Neural progenitor cell (in vitro differentiated cells): ENCODE measurements at regions not wholly inside any gene's neighbourhood (a gene's known extent, or its start where the extent isn't known, plus 50 kb on each side); places are given as distances from the start of the nearest gene placed in this dataset.
"Not testable (repeated sequence)": the region's sequence is repeated elsewhere in the genome, so short reads cannot be mapped to it uniquely, and the experiment has no call there.

Source experiments
- DNase-seq: peaks from one replicate; pipeline ENCODE4 v3.0.0-alpha.2; 2016; ENCODE audit warnings: low spot score
- H2AFZ ChIP-seq: fragments of 200-600 bp; sonication (generic); replicated peaks from 2 replicates; pipeline ENCODE4 v1.6.1; 2016; ENCODE audit warnings: antibody characterized with exemption
- H3F3A ChIP-seq: fragments of 200-600 bp; sonication (generic); 2 replicates; pipeline ENCODE4 v1.6.1; 2016; ENCODE audit warnings: antibody characterized with exemption, low read depth
- H3K27ac ChIP-seq: fragments of 200-600 bp; sonication (generic); 2 replicates; pipeline ENCODE4 v1.5.1; 2016; ENCODE audit warnings: mild to moderate bottlenecking
- H3K27me3 ChIP-seq: fragments of 200-600 bp; sonication (generic); 2 replicates; pipeline ENCODE4 v1.6.1; 2016; ENCODE audit warnings: mild to moderate bottlenecking, moderate library complexity
- H3K36me3 ChIP-seq: fragments of 200-600 bp; sonication (generic); 2 replicates; pipeline ENCODE4 v1.5.1; 2016
- H3K4me1 ChIP-seq: fragments of 200-600 bp; sonication (generic); 2 replicates; pipeline ENCODE4 v1.6.1; 2016; ENCODE audit warnings: mixed run types
- H3K4me2 ChIP-seq: fragments of 200-600 bp; sonication (generic); 2 replicates; pipeline ENCODE4 v1.6.1; 2016
- H3K4me3 ChIP-seq: fragments of 200-600 bp; sonication (generic); 2 replicates; pipeline ENCODE4 v1.5.1; 2016
- H3K79me2 ChIP-seq: fragments of 200-600 bp; sonication (generic); 2 replicates; pipeline ENCODE4 v1.6.1; 2016; ENCODE audit warnings: low read depth
- H3K9ac ChIP-seq: fragments of 200-600 bp; sonication (generic); 2 replicates; pipeline ENCODE4 v1.6.1; 2016
- H3K9me3 ChIP-seq: fragments of 200-600 bp; sonication (generic); 2 replicates; pipeline ENCODE4 v1.5.1; 2016; ENCODE audit warnings: low read depth
- H4K20me1 ChIP-seq: fragments of 200-600 bp; sonication (generic); 2 replicates; pipeline ENCODE4 v1.6.1; 2016; ENCODE audit warnings: low read depth
- H3K27ac Mint-ChIP-seq: 3 replicates; pipeline ENCODE4 v1.8.0; 2021; ENCODE audit warnings: mixed read lengths
- H3K27me3 Mint-ChIP-seq: 2 replicates; pipeline ENCODE4 v1.8.0; 2022; ENCODE audit warnings: low read depth, mild to moderate bottlenecking, inconsistent platforms, moderate library complexity, mixed read lengths; ENCODE audit not compliant: insufficient read depth
- H3K36me3 Mint-ChIP-seq: 3 replicates; pipeline ENCODE4 v1.8.0; 2021; ENCODE audit warnings: mixed read lengths
- H3K4me1 Mint-ChIP-seq: 3 replicates; pipeline ENCODE4 v1.8.0; 2021; ENCODE audit warnings: mixed read lengths
- H3K4me3 Mint-ChIP-seq: 3 replicates; pipeline ENCODE4 v1.8.0; 2021; ENCODE audit warnings: mild to moderate bottlenecking, moderate library complexity, mixed read lengths
- H3K9me3 Mint-ChIP-seq: 3 replicates; pipeline ENCODE4 v1.8.0; 2020; ENCODE audit warnings: mixed read lengths
- CTCF ChIP-seq: fragments of 200-600 bp; sonication (generic); IDR thresholded peaks from 2 replicates; pipeline ENCODE4 v1.5.1; 2017; ENCODE audit warnings: antibody characterized with exemption, mild to moderate bottlenecking
- EZH2 ChIP-seq: fragments of 200-600 bp; sonication (generic); IDR thresholded peaks from 2 replicates; pipeline ENCODE4 v1.6.1; 2017; ENCODE audit warnings: antibody characterized with exemption, mild to moderate bottlenecking, moderate library complexity
- EZH2phosphoT487 ChIP-seq: fragments of 200-600 bp; sonication (generic); IDR thresholded peaks from 2 replicates; pipeline ENCODE4 v1.6.1; 2017; ENCODE audit warnings: antibody characterized with exemption

DNA sequence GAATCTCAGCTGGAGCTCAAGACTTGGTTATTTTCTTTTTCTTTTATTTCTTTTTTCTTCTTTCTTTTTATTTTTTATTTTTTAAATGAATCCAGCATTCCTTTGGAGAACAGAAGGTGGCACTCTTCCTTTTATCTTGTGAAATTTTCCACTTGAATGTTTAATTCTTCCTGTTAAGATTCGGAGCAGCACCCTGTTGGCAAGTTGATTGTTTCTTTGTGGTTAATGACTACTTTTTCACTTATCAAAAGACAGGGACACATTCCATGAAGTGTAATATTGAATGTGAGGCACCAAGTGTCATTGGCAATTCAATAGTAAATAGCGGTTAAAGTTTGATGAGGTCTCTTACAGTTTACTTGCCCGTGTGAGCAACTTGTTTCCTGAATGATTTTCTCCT is 240.5 kb upstream of the CHD1 start:
- H2AFZ ChIP-seq = peak overlapping the region; percentile 39

DNA sequence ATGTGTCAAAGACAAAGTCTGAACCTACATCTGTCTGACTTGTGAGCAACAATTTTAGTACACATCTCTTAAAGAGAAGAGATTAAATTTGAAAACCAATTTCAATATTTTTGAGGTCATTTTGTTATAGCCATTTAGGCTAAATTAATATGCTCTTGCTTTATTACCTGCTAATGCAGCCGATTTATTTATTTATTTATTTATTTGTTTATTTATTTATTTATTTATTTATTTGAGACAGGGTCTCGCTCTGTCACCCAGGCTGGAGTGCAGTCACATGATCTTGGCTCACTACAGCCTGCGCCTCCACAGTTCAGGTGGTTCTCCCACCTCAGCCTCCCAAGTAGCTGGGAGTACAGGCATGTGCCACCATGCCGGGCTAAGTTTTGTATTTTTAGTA is 232.7 kb upstream of the CHD1 start:
- H3K9me3 ChIP-seq, H3K27ac Mint-ChIP-seq, DNase-seq, H3K4me1 Mint-ChIP-seq, H3K4me3 ChIP-seq, H3K9ac ChIP-seq, H3K36me3 ChIP-seq, H3F3A ChIP-seq, H3K4me1 ChIP-seq, H3K36me3 Mint-ChIP-seq, H3K4me2 ChIP-seq, H3K79me2 ChIP-seq, H3K4me3 Mint-ChIP-seq, H3K27me3 Mint-ChIP-seq, H2AFZ ChIP-seq, H3K27ac ChIP-seq, H4K20me1 ChIP-seq, H3K9me3 Mint-ChIP-seq, H3K27me3 ChIP-seq: not testable (repeated sequence)

More for the DNA sequence above, 240.5 kb upstream of the CHD1 start:
- TF ChIP-seq EZH2 = no peak
- TF ChIP-seq CTCF = peak; percentile 62
- Histone ChIP-seq H3K4me2 (no peak overlapping the region), H3K4me1 (peaks cover 8% of the 10 kb centered on the region), H3K27me3 (no peaks in the 10 kb centered on the region), H3K79me2 (no peaks in the 10 kb centered on the region), H3K9me3 (no peaks in the 10 kb centered on the region), H3K4me3 (no peak overlapping the region), H3F3A (no peaks in the 10 kb centered on the region), H3K36me3 (no peaks in the 10 kb centered on the region), H4K20me1 (no peaks in the 10 kb centered on the region), H3K9ac (no peak overlapping the region), H3K27ac (no peak overlapping the region)
- Mint-ChIP-seq H3K4me1 (no peaks in the 10 kb centered on the region), H3K27me3 (no peaks in the 10 kb centered on the region), H3K9me3 (no peaks in the 10 kb centered on the region), H3K4me3 (no peak overlapping the region), H3K27ac (no peak overlapping the region), H3K36me3 (no peaks in the 10 kb centered on the region)
- peak; percentile 33 for DNase-seq

- DNase-seq = no peak
- H3K27me3 Mint-ChIP-seq = peaks cover 2% of the 10 kb centered on the region
- Histone ChIP-seq H3K4me1 (no peaks in the 10 kb centered on the region), H3K36me3 (no peaks in the 10 kb centered on the region), H3K79me2 (no peaks in the 10 kb centered on the region), H3K27me3 (no peaks in the 10 kb centered on the region), H3K9me3 (no peaks in the 10 kb centered on the region), H3K9ac (no peak overlapping the region), H3K4me3 (no peak overlapping the region), H3F3A (no peaks in the 10 kb centered on the region), H3K4me2 (no peak overlapping the region), H3K27ac (no peak overlapping the region), H4K20me1 (no peaks in the 10 kb centered on the region), H2AFZ (no peak overlapping the region)
- no peak overlapping the region for H3K4me3 Mint-ChIP-seq
- no peaks in the 10 kb centered on the region for H3K36me3 Mint-ChIP-seq
- TF ChIP-seq CTCF (no peak), EZH2phosphoT487 (no peak)
- H3K9me3 Mint-ChIP-seq = no peaks in the 10 kb centered on the region
- no peaks in the 10 kb centered on the region for H3K4me1 Mint-ChIP-seq
- H3K27ac Mint-ChIP-seq = no peak overlapping the region
Measured at GRCh38 chr5:99156688-99157087, 227.9 kb upstream of the CHD1 start.

GRCh38 chr5:99143283-99143795 is 214.5 kb upstream of the CHD1 start:
- not testable (repeated sequence) for H3K27me3 Mint-ChIP-seq, H3K36me3 ChIP-seq, H3K4me3 Mint-ChIP-seq, H3K27ac ChIP-seq, H3K4me1 Mint-ChIP-seq, H3K4me1 ChIP-seq, DNase-seq, H3K4me2 ChIP-seq, H3K4me3 ChIP-seq, H2AFZ ChIP-seq, H3K27ac Mint-ChIP-seq, H3K36me3 Mint-ChIP-seq, H4K20me1 ChIP-seq, H3K9ac ChIP-seq, H3K79me2 ChIP-seq, H3F3A ChIP-seq, H3K9me3 ChIP-seq, H3K27me3 ChIP-seq
- peaks cover 14% of the 10 kb centered on the region for H3K9me3 Mint-ChIP-seq
